Astrocyte of the cerebellum (primary cell): ENCODE measurements at regions not wholly inside any gene's neighbourhood (a gene's known extent, or its start where the extent isn't known, plus 50 kb on each side); places are given as distances from the start of the nearest gene placed in this dataset.

Experiments
- DNase-seq: peaks from one replicate; pipeline ENCODE4 v3.0.0-alpha.2; 2011; ENCODE audit warnings: low read depth
- H3K4me3 ChIP-seq: 2 replicates; pipeline ENCODE4 v1.5.1; 2011; ENCODE audit warnings: mild to moderate bottlenecking, low read depth, low read length, moderate library complexity
- CTCF ChIP-seq: IDR thresholded peaks from 2 replicates; pipeline ENCODE4 v1.5.1; 2012; ENCODE audit warnings: low read length, low read depth, moderate library complexity, mild to moderate bottlenecking; ENCODE audit errors: missing control alignments
- in situ Hi-C: cut with HindIII; loops from 2 replicates; pipeline ENCODE4 v1.10.0; 2017; ENCODE audit warnings: low sequenced_read_pairs

GRCh38 chr11:91730057-91730456, 494.6 kb upstream of the FAT3 start:
- no peak overlapping the region for H3K4me3 ChIP-seq
- no peak for DNase-seq
- no peak for TF ChIP-seq CTCF
- in situ Hi-C loops, result no loop called here

- in situ Hi-C loops, result no loop called here
- no peak for TF ChIP-seq CTCF
- DNase-seq, result no peak
- H3K4me3 ChIP-seq, result no peak overlapping the region
Observed at GRCh38 chr11:91717169-91717568, 507.4 kb upstream of the FAT3 start.

GRCh38 chr11:91707652-91708482, 516.8 kb upstream of the FAT3 start:
- in situ Hi-C loops, result no loop called here
- no peak overlapping the region for H3K4me3 ChIP-seq
- TF ChIP-seq CTCF, result no peak
- no peak for DNase-seq

GRCh38 chr11:91703042-91703441, 521.6 kb upstream of the FAT3 start:
- no peak overlapping the region for H3K4me3 ChIP-seq
- TF ChIP-seq CTCF, result no peak
- in situ Hi-C loops, result no loop called here
- no peak for DNase-seq

GRCh38 chr11:91700854-91701253, 523.8 kb upstream of the FAT3 start:
- TF ChIP-seq CTCF, result no peak
- H3K4me3 ChIP-seq, result no peak overlapping the region
- in situ Hi-C loops, result no loop called here
- no peak for DNase-seq

GRCh38 chr11:91698845-91699244, 525.8 kb upstream of the FAT3 start:
- no peak for DNase-seq
- TF ChIP-seq CTCF, result no peak
- H3K4me3 ChIP-seq, result no peak overlapping the region
- in situ Hi-C loops, result no loop called here

GRCh38 chr11:91694331-91694730, 530.3 kb upstream of the FAT3 start:
- TF ChIP-seq CTCF, result no peak
- DNase-seq, result no peak
- in situ Hi-C loops, result no loop called here
- H3K4me3 ChIP-seq, result no peak overlapping the region
